ENCODE measurements at regions not wholly inside any gene's neighbourhood (a gene's known extent, or its start where the extent isn't known, plus 50 kb on each side); places are given as distances from the start of the nearest gene placed in this dataset.

DNA sequence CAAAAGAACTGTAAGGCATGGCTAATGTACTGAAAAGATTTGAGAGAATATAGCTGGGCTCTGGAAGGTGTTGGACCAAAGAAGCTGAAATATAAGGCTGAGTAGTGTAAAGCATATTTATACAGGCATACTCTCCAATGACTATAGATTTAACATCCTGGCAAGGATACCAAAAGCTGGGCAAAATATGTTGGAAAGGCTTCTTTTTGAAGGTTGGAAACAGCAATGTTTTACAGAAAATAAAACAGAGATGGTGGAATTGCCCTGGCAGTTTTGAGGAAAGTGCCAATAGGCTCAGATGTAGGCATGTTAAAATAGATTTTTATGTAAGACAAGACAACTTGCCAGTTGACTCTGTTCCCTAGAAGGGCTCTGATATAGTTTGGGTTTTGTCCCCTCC, 184.1 kb upstream of the SHISA6 start:
- H3K4me3 ChIP-seq (ENCODE audit: control insufficient read depth, low read depth, low read length): no peak overlapping the region
- no peak for DNase-seq (ENCODE audit: low read depth)
- TF ChIP-seq, protein P1, sequence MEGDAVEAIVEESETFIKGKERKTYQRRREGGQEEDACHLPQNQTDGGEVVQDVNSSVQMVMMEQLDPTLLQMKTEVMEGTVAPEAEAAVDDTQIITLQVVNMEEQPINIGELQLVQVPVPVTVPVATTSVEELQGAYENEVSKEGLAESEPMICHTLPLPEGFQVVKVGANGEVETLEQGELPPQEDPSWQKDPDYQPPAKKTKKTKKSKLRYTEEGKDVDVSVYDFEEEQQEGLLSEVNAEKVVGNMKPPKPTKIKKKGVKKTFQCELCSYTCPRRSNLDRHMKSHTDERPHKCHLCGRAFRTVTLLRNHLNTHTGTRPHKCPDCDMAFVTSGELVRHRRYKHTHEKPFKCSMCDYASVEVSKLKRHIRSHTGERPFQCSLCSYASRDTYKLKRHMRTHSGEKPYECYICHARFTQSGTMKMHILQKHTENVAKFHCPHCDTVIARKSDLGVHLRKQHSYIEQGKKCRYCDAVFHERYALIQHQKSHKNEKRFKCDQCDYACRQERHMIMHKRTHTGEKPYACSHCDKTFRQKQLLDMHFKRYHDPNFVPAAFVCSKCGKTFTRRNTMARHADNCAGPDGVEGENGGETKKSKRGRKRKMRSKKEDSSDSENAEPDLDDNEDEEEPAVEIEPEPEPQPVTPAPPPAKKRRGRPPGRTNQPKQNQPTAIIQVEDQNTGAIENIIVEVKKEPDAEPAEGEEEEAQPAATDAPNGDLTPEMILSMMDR (IDR thresholded peaks at IDR 0.05; ENCODE audit: control insufficient read depth, insufficient read depth, low read depth, low read length, missing control alignments): no peak

DNA sequence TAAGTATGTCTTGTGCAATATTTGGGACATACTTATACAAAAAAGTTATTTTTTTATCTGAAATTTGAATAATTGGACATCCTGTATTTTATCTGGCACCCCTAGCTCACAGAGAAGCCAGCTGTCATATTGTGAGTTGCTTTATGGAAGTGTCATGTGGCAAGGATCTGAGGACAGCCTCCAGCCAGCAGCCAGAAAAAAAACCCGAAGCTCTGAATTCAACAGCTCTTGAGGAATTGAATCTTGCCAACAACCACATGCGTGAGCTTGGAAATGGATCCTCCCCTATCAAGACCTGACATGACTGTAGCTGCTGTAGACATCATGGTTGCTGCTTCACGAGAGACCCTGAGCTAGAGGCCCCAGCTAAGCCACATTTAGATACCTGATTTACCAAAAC, 187.2 kb upstream of the SHISA6 start:
- H3K4me3 ChIP-seq (ENCODE audit: control insufficient read depth, low read depth, low read length): no peak overlapping the region
- TF ChIP-seq, protein P1 (IDR thresholded peaks at IDR 0.05; ENCODE audit: control insufficient read depth, insufficient read depth, low read depth, low read length, missing control alignments): no peak
- no peak for DNase-seq (ENCODE audit: low read depth)

DNA sequence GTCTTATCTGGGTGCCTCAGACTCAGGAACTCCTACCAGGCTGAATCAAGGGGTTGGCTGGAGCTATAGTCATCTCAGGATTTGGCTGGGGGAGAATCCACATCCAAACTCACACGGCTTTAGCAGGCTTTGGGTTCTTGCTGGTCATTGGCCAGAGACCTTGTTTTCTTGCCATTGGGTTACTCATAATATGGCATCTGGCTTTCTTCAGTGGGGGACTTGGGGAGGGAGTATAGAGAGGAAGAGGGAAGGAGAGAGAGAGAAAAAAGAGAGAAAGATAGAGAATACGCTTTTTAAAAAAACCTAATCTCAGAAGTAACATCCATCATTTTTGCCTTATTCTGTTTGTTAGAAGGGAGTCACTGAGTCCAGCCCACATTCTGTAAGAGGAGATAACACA, 191.5 kb upstream of the SHISA6 start:
- TF ChIP-seq, protein P1 (IDR thresholded peaks at IDR 0.05; ENCODE audit: control insufficient read depth, insufficient read depth, low read depth, low read length, missing control alignments): no peak
- H3K4me3 ChIP-seq (ENCODE audit: control insufficient read depth, low read depth, low read length): no peak overlapping the region
- no peak for DNase-seq (ENCODE audit: low read depth)

DNA sequence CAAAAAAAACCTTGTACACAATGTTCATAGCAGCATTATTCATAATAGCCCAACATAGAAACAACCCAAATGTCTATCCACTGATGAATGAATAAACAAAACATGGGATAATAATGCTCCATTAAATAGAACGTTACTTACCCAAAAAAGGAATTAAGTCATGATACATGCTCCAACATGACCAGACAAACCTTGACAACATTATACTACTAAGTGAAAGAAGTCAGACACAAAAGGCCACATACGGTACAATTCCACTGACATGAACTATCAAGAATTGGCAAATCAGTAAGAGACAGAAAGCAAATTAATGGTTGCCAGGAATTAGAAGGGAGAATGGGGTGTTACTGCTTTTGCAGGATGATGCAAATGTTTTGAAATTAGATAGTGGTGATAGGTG, 193.8 kb upstream of the SHISA6 start:
- TF ChIP-seq, protein P1 (IDR thresholded peaks at IDR 0.05; ENCODE audit: control insufficient read depth, insufficient read depth, low read depth, low read length, missing control alignments): no peak
- no peak overlapping the region for H3K4me3 ChIP-seq (ENCODE audit: control insufficient read depth, low read depth, low read length)
- no peak for DNase-seq (ENCODE audit: low read depth)

DNA sequence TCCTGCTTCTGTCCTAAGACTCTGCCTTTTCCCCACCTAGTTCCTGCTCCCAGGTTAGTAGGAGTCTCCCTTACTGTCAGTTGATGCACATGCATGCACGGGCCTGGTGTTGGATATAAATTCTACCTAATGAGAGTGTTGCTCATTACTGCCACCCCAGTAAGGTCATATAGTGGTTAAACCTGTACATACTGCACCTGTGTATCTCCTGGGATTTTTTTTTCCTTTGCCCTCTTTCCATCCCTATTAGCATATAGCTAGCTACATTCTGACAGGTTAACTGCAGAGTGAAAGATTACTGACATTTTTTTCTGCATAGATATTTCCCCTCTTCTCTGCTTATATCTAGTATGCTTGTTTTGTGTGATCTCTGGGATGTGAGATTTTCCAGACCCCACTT, 201.5 kb upstream of the PIRT start:
- no peak overlapping the region for H3K4me3 ChIP-seq (ENCODE audit: control insufficient read depth, low read depth, low read length)
- DNase-seq (ENCODE audit: low read depth): no peak
- TF ChIP-seq, protein P1 (IDR thresholded peaks at IDR 0.05; ENCODE audit: control insufficient read depth, insufficient read depth, low read depth, low read length, missing control alignments): no peak

DNA sequence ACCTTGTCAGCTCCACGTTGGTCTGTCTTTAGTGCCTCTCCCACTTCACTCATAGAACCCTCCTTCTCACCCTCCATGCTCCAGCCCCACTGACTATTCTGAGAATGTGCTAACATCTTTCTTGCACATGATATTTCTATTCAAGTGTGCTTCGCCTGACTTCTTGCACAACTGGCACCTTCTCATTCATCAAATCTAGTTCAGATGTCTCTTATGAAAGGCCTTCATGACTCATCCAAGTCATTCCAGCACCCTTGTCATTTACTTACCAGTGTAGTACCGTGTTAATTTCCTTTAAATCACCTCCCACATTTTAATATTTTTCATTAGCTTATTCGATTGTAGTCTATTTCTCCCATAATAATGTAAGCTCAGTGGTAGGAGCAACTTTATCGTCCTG, 197.8 kb upstream of the PIRT start:
- no peak overlapping the region for H3K4me3 ChIP-seq (ENCODE audit: control insufficient read depth, low read depth, low read length)
- no peak for DNase-seq (ENCODE audit: low read depth)
- TF ChIP-seq, protein P1 (IDR thresholded peaks at IDR 0.05; ENCODE audit: control insufficient read depth, insufficient read depth, low read depth, low read length, missing control alignments): no peak

DNA sequence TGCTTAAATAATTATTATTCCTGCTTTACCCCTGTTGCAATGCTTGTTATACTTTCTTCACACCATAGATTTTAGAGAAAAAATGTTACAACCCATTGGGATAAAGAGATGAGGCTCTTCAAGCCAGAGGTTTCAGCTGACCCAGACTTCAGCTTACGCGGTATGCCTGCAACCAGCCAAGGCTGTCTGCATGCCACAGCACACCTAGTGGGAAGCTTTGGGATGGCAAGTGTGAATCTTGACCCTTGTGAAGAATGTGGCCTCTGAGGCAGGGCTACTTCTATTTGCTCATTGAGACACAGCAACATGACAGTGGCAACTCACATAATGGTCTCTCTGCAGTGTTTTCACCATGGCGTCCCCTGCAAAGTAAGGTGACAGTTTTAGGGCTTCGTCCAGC, 193.9 kb upstream of the PIRT start:
- DNase-seq (ENCODE audit: low read depth): no peak
- H3K4me3 ChIP-seq (ENCODE audit: control insufficient read depth, low read depth, low read length): no peak overlapping the region
- TF ChIP-seq, protein P1 (IDR thresholded peaks at IDR 0.05; ENCODE audit: control insufficient read depth, insufficient read depth, low read depth, low read length, missing control alignments): no peak

Measured in AG09309 (cell line).